ENCODE measurements at regions not wholly inside any gene's neighbourhood (a gene's known extent, or its start where the extent isn't known, plus 50 kb on each side); places are given as distances from the start of the nearest gene placed in this dataset.

- no peak for TF ChIP-seq ZNF274 (IDR thresholded peaks at IDR 0.05; ENCODE audit: low read depth, low read length)
- no peak for TF ChIP-seq YY1 (IDR thresholded peaks at IDR 0.05; ENCODE audit: insufficient read depth, insufficient read length)
Measured at GRCh38 chr1:29514361-29515169, 278.2 kb downstream of the PTPRU start.

All from NT2/D1 (cell line).